HFF-Myc (cell line): ENCODE measurements at regions not wholly inside any gene's neighbourhood (a gene's known extent, or its start where the extent isn't known, plus 50 kb on each side); places are given as distances from the start of the nearest gene placed in this dataset.

ENCODE experiments used
- DNase-seq: peaks from one replicate; pipeline ENCODE4 v3.0.0-alpha.2; 2011; ENCODE audit warnings: low read depth; ENCODE audit errors: extremely low read depth
- H3K4me3 ChIP-seq: replicated peaks from 2 replicates; pipeline ENCODE4 v1.5.1; 2011; ENCODE audit warnings: low read depth, mild to moderate bottlenecking, control low read depth, low read length
- TF ChIP-seq, protein P1 (sequence below): IDR thresholded peaks from 2 replicates; pipeline ENCODE4 v1.5.1; 2012; ENCODE audit warnings: mild to moderate bottlenecking, low read depth, low read length, control low read depth; ENCODE audit errors: missing control alignments

- no peak overlapping the region for H3K4me3 ChIP-seq
- no peak for DNase-seq
- TF ChIP-seq, protein P1, sequence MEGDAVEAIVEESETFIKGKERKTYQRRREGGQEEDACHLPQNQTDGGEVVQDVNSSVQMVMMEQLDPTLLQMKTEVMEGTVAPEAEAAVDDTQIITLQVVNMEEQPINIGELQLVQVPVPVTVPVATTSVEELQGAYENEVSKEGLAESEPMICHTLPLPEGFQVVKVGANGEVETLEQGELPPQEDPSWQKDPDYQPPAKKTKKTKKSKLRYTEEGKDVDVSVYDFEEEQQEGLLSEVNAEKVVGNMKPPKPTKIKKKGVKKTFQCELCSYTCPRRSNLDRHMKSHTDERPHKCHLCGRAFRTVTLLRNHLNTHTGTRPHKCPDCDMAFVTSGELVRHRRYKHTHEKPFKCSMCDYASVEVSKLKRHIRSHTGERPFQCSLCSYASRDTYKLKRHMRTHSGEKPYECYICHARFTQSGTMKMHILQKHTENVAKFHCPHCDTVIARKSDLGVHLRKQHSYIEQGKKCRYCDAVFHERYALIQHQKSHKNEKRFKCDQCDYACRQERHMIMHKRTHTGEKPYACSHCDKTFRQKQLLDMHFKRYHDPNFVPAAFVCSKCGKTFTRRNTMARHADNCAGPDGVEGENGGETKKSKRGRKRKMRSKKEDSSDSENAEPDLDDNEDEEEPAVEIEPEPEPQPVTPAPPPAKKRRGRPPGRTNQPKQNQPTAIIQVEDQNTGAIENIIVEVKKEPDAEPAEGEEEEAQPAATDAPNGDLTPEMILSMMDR, result no peak
Observed at GRCh38 chr1:30414086-30414850, 309.1 kb downstream of the MATN1 start.

DNA sequence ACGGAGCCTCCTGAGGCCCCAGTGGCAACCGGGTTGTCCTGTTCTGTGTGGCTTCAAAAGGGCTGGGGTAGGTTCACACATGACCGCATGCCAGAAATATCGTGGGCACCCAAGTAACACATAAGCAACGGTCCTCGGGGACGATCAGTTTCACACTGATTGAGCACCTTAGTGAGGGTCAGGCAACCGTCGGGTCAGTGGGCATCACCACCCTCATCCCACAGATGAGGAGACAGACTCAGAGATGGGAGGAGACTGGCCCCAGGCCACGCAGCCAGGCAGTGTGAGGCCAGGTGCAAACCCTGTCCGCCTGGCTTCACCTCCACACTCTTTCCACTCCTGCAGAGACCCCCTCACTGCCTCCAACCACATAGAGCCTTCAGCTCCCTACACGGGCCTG lies 309.8 kb downstream of the MATN1 start:
- DNase-seq, result no peak
- H3K4me3 ChIP-seq, result no peak overlapping the region
- TF ChIP-seq, protein P1, result no peak

GRCh38 chr1:30413111-30413440 lies 310.3 kb downstream of the MATN1 start:
- TF ChIP-seq, protein P1, result no peak
- no peak overlapping the region for H3K4me3 ChIP-seq
- DNase-seq, result no peak

DNA sequence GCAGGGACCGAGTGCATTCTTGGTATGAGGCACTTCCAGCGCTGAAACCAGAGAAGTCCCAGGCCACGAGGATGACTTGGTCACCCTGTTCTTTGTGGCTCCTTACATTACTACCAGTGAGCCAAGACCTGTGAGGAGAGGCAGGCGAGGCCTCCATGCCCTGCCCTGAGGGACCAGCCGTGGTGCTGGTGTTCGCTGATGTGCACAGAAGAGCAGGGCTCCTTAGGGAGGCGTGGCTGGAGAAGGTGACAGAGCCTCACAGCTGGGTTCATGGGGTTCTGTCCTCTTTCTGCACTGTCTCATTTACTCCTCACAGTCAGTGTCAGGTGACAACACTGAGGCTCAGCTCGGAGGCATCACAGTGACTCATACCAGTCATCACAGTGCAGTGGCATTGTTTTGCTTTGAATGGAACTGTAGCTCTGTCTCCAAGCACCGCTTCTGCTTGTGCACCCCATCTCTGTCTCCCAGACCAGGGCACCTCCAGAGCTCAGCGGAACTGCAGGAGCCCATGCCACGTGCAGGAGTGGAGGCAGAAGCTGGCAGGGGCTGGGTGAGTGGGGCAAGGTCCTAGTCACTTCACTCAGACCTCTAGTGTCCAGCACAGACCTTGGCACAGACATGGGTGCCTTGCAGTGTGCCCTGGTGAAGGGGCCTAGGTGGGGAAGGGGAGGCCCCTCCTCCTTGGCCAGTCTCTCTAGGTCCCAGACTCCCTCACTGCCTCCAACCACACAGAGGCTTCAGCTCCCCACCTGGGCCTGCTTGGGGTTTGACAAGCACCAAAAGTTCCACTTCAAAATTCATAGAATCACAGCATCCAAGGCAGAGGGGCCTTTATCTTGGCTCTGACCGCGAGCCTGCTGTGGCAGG lies 310.9 kb downstream of the MATN1 start:
- DNase-seq, result no peak
- TF ChIP-seq, protein P1, result no peak
- H3K4me3 ChIP-seq, result no peak overlapping the region

DNA sequence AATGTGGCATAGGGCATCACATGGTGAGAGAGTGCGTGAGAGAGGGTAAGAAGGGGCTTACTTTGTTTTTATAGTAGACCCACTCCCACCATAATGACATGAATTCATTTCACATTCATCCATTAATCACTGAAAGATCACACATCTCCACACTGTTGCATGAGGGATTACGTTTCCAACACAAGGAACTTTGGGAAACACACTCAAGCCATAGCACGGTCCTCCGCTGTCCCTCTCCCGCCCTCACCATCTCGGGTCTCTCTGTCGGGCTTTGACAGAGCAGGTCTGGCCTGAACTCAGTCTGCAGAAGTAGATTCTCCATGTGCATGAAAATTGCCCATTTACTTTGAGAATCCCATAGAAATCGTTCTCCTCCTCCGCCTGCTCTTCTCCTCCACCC lies 312.2 kb downstream of the MATN1 start:
- TF ChIP-seq, protein P1, result no peak
- H3K4me3 ChIP-seq, result no peak overlapping the region
- no peak for DNase-seq

DNA sequence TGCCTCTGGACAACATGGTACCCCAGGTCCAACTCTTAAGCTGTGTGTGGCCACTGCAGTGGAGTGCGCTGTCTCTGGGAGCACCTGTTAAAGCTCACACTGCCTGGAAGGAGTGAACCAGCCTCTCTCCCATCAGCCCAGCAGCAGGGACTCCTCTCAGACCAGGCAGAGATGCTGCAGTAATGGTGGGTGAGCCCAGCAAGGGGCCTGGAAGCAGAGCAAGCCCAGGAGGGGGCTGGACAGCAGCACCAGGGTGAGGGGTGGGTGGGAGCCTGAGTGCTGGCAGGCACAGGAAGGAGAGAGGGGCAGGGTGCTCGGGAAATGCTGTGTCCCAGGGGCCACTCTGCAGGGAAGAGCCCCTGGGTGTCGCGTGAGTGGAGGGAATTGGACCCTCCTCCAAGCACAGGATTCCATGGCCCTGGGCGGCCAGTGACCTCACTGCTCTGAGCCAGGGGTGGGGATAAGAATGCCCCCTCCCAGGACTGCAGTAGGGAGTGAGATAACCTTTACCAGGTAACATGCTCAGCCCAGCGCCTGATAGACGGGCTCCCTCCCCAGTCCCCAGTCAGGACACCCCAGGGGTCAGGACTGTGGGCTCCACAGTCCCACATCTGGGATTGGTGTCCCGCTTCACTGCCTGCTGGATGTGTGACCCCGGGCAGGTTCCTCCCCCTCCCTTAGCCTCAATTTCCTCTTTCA lies 313.1 kb downstream of the MATN1 start:
- DNase-seq, result no peak
- H3K4me3 ChIP-seq, result no peak overlapping the region
- TF ChIP-seq, protein P1, result no peak
